GM12874 (cell line): ENCODE measurements at regions not wholly inside any gene's neighbourhood (a gene's known extent, or its start where the extent isn't known, plus 50 kb on each side); places are given as distances from the start of the nearest gene placed in this dataset.

ENCODE experiments used
- CTCF ChIP-seq: IDR thresholded peaks from 2 replicates; pipeline ENCODE4 v1.5.1; 2011; ENCODE audit warnings: low read depth, mild to moderate bottlenecking, control low read depth, low read length, moderate library complexity; ENCODE audit not compliant: insufficient read depth

- TF ChIP-seq CTCF = no peak
These were observed 553.8 kb downstream of the DTWD2 start for GRCh38 chr5:118434522-118434921.

GRCh38 chr5:118430076-118430475 lies 558.3 kb downstream of the DTWD2 start:
- no peak for TF ChIP-seq CTCF

- no peak for TF ChIP-seq CTCF
These were observed 580.4 kb downstream of the DTWD2 start for GRCh38 chr5:118407958-118408357.

- TF ChIP-seq CTCF = no peak
These were observed 582.7 kb downstream of the DTWD2 start for GRCh38 chr5:118405650-118406061.

- TF ChIP-seq CTCF = no peak
These were observed 591.1 kb downstream of the DTWD2 start for GRCh38 chr5:118397236-118397635.

GRCh38 chr5:118392491-118392890 lies 595.9 kb downstream of the DTWD2 start:
- TF ChIP-seq CTCF = no peak

- no peak for TF ChIP-seq CTCF
These were observed 608.9 kb downstream of the DTWD2 start for GRCh38 chr5:118379470-118379869.

- no peak for TF ChIP-seq CTCF
These were observed 609.4 kb downstream of the DTWD2 start for GRCh38 chr5:118378959-118379358.
